ENCODE measurements at regions not wholly inside any gene's neighbourhood (a gene's known extent, or its start where the extent isn't known, plus 50 kb on each side); places are given as distances from the start of the nearest gene placed in this dataset.

GRCh38 chr6:170225852-170226417 lies 64.9 kb downstream of the DLL1 start:
- H3K4me1 ChIP-seq (ENCODE audit: control insufficient read depth, insufficient read depth, low read length): peaks cover 48% of the 10 kb centered on the region
- intact Hi-C loops (cut with micrococcal nuclease): no loop called here
- Mint-ChIP-seq H3K9me3 (no peaks in the 10 kb centered on the region), H3K4me3 (peak overlapping the region; percentile 15), H3K27me3 (ENCODE audit: low read depth in 2 of 2) (peaks cover 27 to 38% of the 10 kb centered on the region in 2 donors), H3K36me3 (no peaks in the 10 kb centered on the region), H3K27ac (no peak overlapping the region), H3K4me1 (peaks cover 40 to 50% of the 10 kb centered on the region in 2 donors)
- no peaks in the 10 kb centered on the region for H3K9me3 ChIP-seq (ENCODE audit: control insufficient read depth, insufficient read depth, low read length)
- no peak overlapping the region for H3K27ac ChIP-seq (ENCODE audit: low read length)
- H3K4me3 ChIP-seq (ENCODE audit: low read length): no peak overlapping the region
- H3K36me3 ChIP-seq (ENCODE audit: control insufficient read depth, insufficient read depth, low read length): no peaks in the 10 kb centered on the region
- no peak for DNase-seq
- peak in 1 of 3 donors; percentile 2 for ATAC-seq
- no peaks in the 10 kb centered on the region for H3K27me3 ChIP-seq (ENCODE audit: control insufficient read depth, insufficient read depth, low read length)
- WGBS (ENCODE audit: insufficient coverage): 91% methylated on average over 22 of the region's 22 CpGs
- TF ChIP-seq CTCF (IDR thresholded peaks at IDR 0.05): no peak

- Mint-ChIP-seq H3K4me1 (peaks cover 40 to 50% of the 10 kb centered on the region in 2 donors), H3K27ac (no peak overlapping the region), H3K36me3 (no peaks in the 10 kb centered on the region), H3K9me3 (no peaks in the 10 kb centered on the region), H3K27me3 (ENCODE audit: low read depth in 2 of 2) (peaks cover 24 to 35% of the 10 kb centered on the region in 2 donors), H3K4me3 (peak overlapping the region; percentile 9)
- ATAC-seq (peak in 1 of 3 donors; percentile 57), DNase-seq (no peak)
- H3K9me3 ChIP-seq (ENCODE audit: control insufficient read depth, insufficient read depth, low read length): no peaks in the 10 kb centered on the region
- WGBS (ENCODE audit: insufficient coverage): 85% methylated on average over 23 of the region's 23 CpGs
- H3K36me3 ChIP-seq (ENCODE audit: control insufficient read depth, insufficient read depth, low read length): no peaks in the 10 kb centered on the region
- peaks cover 48% of the 10 kb centered on the region for H3K4me1 ChIP-seq (ENCODE audit: control insufficient read depth, insufficient read depth, low read length)
- no peak overlapping the region for H3K27ac ChIP-seq (ENCODE audit: low read length)
- intact Hi-C loops (cut with micrococcal nuclease): no loop called here
- no peak overlapping the region for H3K4me3 ChIP-seq (ENCODE audit: low read length)
- TF ChIP-seq CTCF (IDR thresholded peaks at IDR 0.05): no peak
- no peaks in the 10 kb centered on the region for H3K27me3 ChIP-seq (ENCODE audit: control insufficient read depth, insufficient read depth, low read length)
Measured at GRCh38 chr6:170224694-170225660, 65.9 kb downstream of the DLL1 start.

- Histone ChIP-seq H3K9me3 (ENCODE audit: control insufficient read depth, insufficient read depth, low read length) (no peaks in the 10 kb centered on the region), H3K27ac (ENCODE audit: low read length) (no peak overlapping the region), H3K4me1 (ENCODE audit: control insufficient read depth, insufficient read depth, low read length) (peaks cover 48% of the 10 kb centered on the region), H3K4me3 (ENCODE audit: low read length) (no peak overlapping the region), H3K27me3 (ENCODE audit: control insufficient read depth, insufficient read depth, low read length) (no peaks in the 10 kb centered on the region), H3K36me3 (ENCODE audit: control insufficient read depth, insufficient read depth, low read length) (no peaks in the 10 kb centered on the region)
- DNase-seq (no peak), ATAC-seq (no peak)
- Mint-ChIP-seq H3K9me3 (no peaks in the 10 kb centered on the region), H3K36me3 (no peaks in the 10 kb centered on the region), H3K4me1 (peaks cover 40 to 50% of the 10 kb centered on the region in 2 donors), H3K27ac (no peak overlapping the region), H3K4me3 (peak overlapping the region; percentile 82), H3K27me3 (ENCODE audit: low read depth in 2 of 2) (peaks cover 24 to 33% of the 10 kb centered on the region in 2 donors)
- intact Hi-C loops (cut with micrococcal nuclease): no loop called here
- WGBS (ENCODE audit: insufficient coverage): 85% methylated on average over 25 of the region's 25 CpGs
- no peak for TF ChIP-seq CTCF (IDR thresholded peaks at IDR 0.05)
Measured at GRCh38 chr6:170223718-170224693, 66.9 kb downstream of the DLL1 start.

Data from natural killer cell (primary cell).